Ishikawa (cell line): ENCODE measurements at regions not wholly inside any gene's neighbourhood (a gene's known extent, or its start where the extent isn't known, plus 50 kb on each side); places are given as distances from the start of the nearest gene placed in this dataset.

Experiments used
- CEBPB ChIP-seq: IDR thresholded peaks from 2 replicates; pipeline ENCODE4 v1.6.1; 2012
- EGR1 ChIP-seq: IDR thresholded peaks from 2 replicates; pipeline ENCODE4 v1.6.1; 2012
- EP300 ChIP-seq: IDR thresholded peaks from 2 replicates; pipeline ENCODE4 v1.6.1; 2012; ENCODE audit warnings: borderline replicate concordance
- FOXM1 ChIP-seq: IDR thresholded peaks from 2 replicates; pipeline ENCODE4 v1.6.1; 2012; ENCODE audit warnings: low read depth, borderline replicate concordance
- NFIC ChIP-seq: IDR thresholded peaks from 2 replicates; pipeline ENCODE4 v1.6.1; 2012
- RAD21 ChIP-seq: IDR thresholded peaks from 2 replicates; pipeline ENCODE4 v1.6.1; 2012; ENCODE audit warnings: low read depth
- TAF1 ChIP-seq: IDR thresholded peaks from 2 replicates; pipeline ENCODE4 v1.6.1; 2012; ENCODE audit warnings: low read depth, mild to moderate bottlenecking
- TCF12 ChIP-seq: IDR thresholded peaks from 2 replicates; pipeline ENCODE4 v1.6.1; 2012; ENCODE audit warnings: low read depth
- TEAD4 ChIP-seq: IDR thresholded peaks from 2 replicates; pipeline ENCODE4 v1.6.1; 2012
- YY1 ChIP-seq: IDR thresholded peaks from 2 replicates; pipeline ENCODE4 v1.6.1; 2012; ENCODE audit warnings: low read depth
- TF ChIP-seq, protein P1 (sequence below): IDR thresholded peaks from 2 replicates; pipeline ENCODE4 v1.6.1; 2012; ENCODE audit warnings: low read depth, mild to moderate bottlenecking
- TF ChIP-seq, protein P2 (sequence below): IDR thresholded peaks from 2 replicates; pipeline ENCODE4 v1.6.1; 2012

DNA sequence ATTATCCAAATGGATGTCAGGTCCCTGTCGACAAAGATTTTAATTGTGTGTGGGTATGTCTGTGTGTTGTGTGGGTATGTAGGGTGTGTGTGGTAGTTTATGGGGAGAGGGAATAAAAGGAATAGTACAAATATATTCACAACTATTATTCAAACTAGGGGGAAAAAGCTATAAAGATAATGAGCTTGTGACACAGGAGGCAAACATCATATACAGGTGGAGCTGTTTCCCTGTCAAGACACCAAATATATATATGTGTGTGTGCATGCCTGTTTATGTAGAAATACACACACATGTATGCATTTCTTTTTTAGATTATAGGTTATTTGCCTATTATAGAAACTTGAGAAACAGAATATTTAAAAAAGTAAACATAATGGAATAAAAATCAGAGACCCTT lies 108.7 kb downstream of the CD47 start:
- TF ChIP-seq, protein P1, sequence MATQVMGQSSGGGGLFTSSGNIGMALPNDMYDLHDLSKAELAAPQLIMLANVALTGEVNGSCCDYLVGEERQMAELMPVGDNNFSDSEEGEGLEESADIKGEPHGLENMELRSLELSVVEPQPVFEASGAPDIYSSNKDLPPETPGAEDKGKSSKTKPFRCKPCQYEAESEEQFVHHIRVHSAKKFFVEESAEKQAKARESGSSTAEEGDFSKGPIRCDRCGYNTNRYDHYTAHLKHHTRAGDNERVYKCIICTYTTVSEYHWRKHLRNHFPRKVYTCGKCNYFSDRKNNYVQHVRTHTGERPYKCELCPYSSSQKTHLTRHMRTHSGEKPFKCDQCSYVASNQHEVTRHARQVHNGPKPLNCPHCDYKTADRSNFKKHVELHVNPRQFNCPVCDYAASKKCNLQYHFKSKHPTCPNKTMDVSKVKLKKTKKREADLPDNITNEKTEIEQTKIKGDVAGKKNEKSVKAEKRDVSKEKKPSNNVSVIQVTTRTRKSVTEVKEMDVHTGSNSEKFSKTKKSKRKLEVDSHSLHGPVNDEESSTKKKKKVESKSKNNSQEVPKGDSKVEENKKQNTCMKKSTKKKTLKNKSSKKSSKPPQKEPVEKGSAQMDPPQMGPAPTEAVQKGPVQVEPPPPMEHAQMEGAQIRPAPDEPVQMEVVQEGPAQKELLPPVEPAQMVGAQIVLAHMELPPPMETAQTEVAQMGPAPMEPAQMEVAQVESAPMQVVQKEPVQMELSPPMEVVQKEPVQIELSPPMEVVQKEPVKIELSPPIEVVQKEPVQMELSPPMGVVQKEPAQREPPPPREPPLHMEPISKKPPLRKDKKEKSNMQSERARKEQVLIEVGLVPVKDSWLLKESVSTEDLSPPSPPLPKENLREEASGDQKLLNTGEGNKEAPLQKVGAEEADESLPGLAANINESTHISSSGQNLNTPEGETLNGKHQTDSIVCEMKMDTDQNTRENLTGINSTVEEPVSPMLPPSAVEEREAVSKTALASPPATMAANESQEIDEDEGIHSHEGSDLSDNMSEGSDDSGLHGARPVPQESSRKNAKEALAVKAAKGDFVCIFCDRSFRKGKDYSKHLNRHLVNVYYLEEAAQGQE, result no peak
- TF ChIP-seq EGR1 (no peak), TAF1 (no peak), CEBPB (no peak), EP300 (no peak), YY1 (no peak), RAD21 (no peak), NFIC (no peak), TEAD4 (no peak), FOXM1 (no peak), TCF12 (no peak)
- TF ChIP-seq, protein P2, sequence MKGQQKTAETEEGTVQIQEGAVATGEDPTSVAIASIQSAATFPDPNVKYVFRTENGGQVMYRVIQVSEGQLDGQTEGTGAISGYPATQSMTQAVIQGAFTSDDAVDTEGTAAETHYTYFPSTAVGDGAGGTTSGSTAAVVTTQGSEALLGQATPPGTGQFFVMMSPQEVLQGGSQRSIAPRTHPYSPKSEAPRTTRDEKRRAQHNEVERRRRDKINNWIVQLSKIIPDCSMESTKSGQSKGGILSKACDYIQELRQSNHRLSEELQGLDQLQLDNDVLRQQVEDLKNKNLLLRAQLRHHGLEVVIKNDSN, result no peak
